Non-pigmented ciliary epithelial cell (primary cell): ENCODE measurements at regions not wholly inside any gene's neighbourhood (a gene's known extent, or its start where the extent isn't known, plus 50 kb on each side); places are given as distances from the start of the nearest gene placed in this dataset.
A peak's percentile ranks its signal among the peaks of the same experiment; 100 is the strongest.
"Not testable (repeated sequence)": the region's sequence is repeated elsewhere in the genome, so short reads cannot be mapped to it uniquely, and the experiment has no call there.

Experiments
- DNase-seq: peaks from one replicate; pipeline ENCODE4 v3.0.0-alpha.2; 2010; ENCODE audit warnings: low read depth

GRCh38 chr3:177787279-177788041, 590.2 kb upstream of the TBL1XR1 start:
- DNase-seq, result no peak

- no peak for DNase-seq
Measured at GRCh38 chr3:177789500-177789899, 592.2 kb upstream of the TBL1XR1 start.

- DNase-seq, result no peak
Measured at GRCh38 chr3:177792311-177793030, 595.2 kb upstream of the TBL1XR1 start.

- DNase-seq, result no peak
Measured at GRCh38 chr3:177793451-177793850, 596.2 kb upstream of the TBL1XR1 start.

- no peak for DNase-seq
Measured at GRCh38 chr3:177795216-177795615, 597.9 kb upstream of the TBL1XR1 start.

GRCh38 chr3:177795859-177796258, 598.6 kb upstream of the TBL1XR1 start:
- no peak for DNase-seq

GRCh38 chr3:177800147-177800546, 602.9 kb upstream of the TBL1XR1 start:
- not testable (repeated sequence) for DNase-seq

- no peak for DNase-seq
Measured at GRCh38 chr3:177800561-177800960, 603.3 kb upstream of the TBL1XR1 start.

GRCh38 chr3:177802151-177802900, 605.0 kb upstream of the TBL1XR1 start:
- no peak for DNase-seq

- DNase-seq, result no peak
Measured at GRCh38 chr3:177803500-177803899, 606.2 kb upstream of the TBL1XR1 start.

GRCh38 chr3:177804032-177804431, 606.8 kb upstream of the TBL1XR1 start:
- no peak for DNase-seq

GRCh38 chr3:177804646-177805045, 607.4 kb upstream of the TBL1XR1 start:
- no peak for DNase-seq

GRCh38 chr3:177807150-177807875, 610.0 kb upstream of the TBL1XR1 start:
- no peak for DNase-seq

GRCh38 chr3:177808928-177809478, 611.7 kb upstream of the TBL1XR1 start:
- DNase-seq, result not testable (repeated sequence)

GRCh38 chr3:177810162-177810623, 612.9 kb upstream of the TBL1XR1 start:
- DNase-seq, result peak; percentile 88

- DNase-seq, result no peak
Measured at GRCh38 chr3:177811112-177811511, 613.8 kb upstream of the TBL1XR1 start.

- DNase-seq, result no peak
Measured at GRCh38 chr3:177811835-177812234, 614.6 kb upstream of the TBL1XR1 start.

- DNase-seq, result no peak
Measured at GRCh38 chr3:177812492-177812891, 615.2 kb upstream of the TBL1XR1 start.

- DNase-seq, result no peak
Measured at GRCh38 chr3:177813322-177813721, 616.0 kb upstream of the TBL1XR1 start.

- peak; percentile 88 for DNase-seq
Measured at GRCh38 chr3:177816667-177817208, 619.5 kb upstream of the TBL1XR1 start.

- no peak for DNase-seq
Measured at GRCh38 chr3:177817751-177818150, 620.5 kb upstream of the TBL1XR1 start.
